Stimulated activated CD4-positive, alpha-beta T cell treated with anti-CD3 and anti-CD28 coated beads, Interleukin-15, amount 100 ng/mL, for 24 hours (primary cell): ENCODE measurements at regions not wholly inside any gene's neighbourhood (a gene's known extent, or its start where the extent isn't known, plus 50 kb on each side); places are given as distances from the start of the nearest gene placed in this dataset.

ENCODE experiments used
- DNase-seq: peaks from one replicate; pipeline ENCODE4 v3.0.0-alpha.2; 2020

DNA sequence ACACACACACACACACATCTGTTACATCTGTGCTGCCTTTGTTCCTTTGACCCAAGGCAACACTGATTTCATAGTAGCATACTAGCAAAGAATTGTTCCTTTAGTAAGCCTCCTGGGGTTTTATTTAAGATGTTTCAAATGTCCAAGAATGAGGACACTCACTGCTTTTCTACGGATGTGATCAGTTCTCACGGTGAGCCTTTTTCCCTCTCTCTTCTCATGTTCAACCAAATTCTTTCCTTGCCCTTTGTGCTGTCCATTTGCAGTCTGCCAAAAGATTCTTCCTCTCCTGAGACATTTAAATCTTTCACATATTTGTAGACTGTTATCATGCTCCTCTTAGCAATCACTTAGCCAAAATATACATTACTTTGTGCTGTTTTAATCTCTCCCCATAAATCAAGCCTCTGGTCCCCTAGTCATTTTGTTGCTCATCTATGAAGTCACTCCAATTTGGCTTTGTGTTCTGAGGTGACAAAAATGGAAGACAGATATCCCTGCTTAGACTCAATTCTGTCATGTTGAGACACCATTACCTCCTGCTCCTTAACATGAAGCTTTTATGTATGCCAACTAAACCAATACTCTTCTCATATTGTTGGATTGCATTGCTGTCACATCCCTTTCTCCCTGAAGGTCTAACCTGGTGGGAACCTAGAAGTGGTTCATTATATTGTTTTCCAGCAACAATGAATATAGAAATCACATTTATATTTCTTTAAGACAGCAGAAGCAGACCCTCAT lies 1605.3 kb upstream of the ACVR2A start:
- no peak for DNase-seq

GRCh38 chr2:146238254-146238966 lies 1606.4 kb upstream of the ACVR2A start:
- DNase-seq: no peak

DNA sequence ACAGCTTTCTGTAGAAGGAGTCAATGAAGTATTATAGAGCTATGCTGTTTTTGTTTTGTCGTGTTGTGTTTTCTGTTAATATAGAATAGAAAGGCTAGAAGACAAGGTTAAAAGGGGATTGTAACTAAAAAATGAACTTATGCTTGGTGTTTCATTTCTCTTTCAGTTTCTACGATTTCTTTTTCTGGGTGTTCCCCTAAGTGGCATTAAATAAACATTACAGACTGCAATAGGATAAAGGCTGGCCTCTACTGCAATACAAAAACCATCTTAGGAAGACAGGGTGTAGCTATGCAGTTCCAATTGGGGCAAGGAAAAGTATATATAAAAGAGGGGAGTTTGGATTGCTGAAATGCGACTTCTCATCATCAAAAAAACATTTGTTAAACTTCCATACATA lies 1609.7 kb upstream of the ACVR2A start:
- DNase-seq: no peak

GRCh38 chr2:146229508-146230155 lies 1615.2 kb upstream of the ACVR2A start:
- DNase-seq: no peak

DNA sequence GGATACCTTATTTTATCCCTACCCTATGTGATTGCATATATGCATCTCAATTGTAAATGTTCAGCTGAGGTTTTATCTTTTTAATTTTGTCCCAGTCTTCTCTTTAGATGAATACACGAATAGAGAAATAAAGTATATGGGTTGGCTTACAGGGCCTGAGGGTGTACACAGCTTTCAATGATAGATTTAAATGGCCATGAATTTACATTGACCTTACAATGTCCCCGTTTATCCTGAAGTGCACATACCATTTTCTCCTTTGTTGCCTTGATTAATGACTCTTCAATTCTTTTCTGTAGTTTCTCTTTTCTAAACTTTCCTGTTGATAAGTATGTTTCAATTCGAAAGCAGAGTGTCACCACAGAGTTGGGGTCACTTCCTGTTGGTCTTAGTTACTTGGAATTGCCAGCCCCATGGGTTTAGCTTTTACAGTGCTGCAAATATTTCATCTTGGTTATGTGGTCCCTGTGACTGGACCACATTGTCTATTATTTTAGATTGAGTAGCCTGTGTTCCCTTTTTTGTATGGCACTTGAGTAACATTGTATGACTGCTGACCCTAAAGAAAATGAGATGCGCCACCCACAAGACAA lies 1616.3 kb upstream of the ACVR2A start:
- DNase-seq: no peak

DNA sequence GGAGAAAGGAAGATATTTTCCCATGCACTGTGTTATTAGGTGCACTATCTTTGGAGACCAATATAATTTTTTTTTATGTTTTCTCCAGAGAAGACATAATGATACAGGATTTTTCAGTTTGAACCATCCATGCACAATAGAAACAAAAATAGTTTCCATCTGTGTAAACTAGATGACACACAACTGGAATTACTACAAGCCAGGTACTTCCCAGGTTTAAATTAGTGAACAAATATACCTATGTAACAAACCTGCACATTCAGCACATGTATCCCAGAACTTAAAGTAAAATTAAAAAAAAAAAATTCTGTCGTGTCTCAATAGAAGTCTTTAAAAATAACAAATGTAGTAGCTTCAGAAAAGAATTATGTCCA lies 1616.8 kb upstream of the ACVR2A start:
- no peak for DNase-seq

DNA sequence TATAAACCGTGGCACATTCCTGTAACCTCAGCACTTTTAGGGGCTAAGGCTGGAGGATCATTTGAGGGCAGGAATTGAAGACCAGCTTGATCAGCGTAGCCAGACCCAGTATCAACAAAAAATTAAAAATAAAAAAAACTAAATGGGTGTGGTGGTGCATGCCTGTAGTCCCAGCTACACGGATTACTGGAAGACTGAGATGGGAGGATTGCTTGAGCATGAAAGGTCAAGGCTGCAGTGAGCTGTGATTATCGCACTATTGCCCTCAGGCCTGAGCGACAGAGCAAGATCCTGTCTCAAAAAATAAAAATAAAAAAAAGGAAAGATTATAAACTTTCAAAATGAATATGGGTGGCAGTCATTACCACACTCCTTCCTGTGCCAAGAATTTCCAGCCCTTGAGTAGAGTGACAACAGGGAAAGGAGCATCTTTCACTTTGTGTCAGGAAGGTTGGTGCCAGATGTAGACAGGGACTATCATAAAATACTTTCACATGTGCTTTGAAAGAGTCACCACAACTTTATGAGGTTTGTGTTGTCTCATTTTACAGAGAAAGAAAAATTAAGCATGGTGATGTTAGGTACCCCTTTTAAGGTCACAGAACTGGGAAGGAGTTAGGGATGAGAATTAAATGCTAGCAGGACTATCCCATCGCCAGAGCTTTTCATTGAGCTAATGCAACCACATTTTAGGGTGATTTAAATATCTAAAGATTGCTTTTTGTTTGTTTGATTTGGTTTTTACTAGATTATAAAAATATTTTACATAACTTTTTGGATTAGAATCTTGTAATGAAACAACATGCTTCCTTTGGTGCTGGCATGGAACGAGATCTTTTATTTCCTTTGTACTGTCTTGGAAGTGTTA lies 1617.4 kb upstream of the ACVR2A start:
- no peak for DNase-seq

DNA sequence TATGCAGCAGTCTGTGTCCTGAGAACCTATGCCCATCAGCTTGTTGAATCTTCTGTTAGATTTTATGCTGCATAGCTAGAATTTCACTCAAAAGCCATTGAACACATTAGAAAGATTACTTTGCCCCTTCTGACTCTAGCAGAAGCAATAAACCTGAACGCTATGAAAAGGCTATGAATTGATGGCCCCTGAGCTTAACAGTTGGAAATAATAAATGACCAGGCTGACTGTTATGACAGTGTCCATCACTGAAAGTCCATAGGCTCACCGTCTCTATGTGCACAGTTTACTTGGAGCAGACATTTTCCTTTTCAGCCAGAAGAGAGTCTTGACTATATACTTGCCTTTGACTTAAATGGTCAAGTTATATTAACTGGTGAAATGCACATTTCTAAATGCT lies 1618.8 kb upstream of the ACVR2A start:
- DNase-seq: no peak

GRCh38 chr2:146221826-146222225 lies 1623.0 kb upstream of the ACVR2A start:
- DNase-seq: no peak

DNA sequence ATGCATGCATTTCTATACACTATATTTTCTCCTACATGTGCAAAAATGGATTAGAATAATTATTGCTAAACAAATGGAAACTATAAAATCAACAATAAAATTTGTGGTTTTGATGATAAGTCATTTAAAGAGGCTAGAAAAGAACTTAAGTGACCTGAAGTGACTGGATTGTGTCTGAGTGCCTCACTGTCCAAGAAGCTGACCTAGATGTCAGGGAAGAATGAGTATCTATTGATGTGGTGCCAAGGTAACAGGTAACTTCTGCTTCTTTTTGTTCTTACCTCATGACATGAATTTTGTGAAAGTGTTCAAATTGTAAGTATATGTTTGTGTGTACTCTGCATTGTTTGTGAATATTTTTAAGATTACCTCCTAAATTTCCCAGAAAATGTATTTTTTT lies 1623.9 kb upstream of the ACVR2A start:
- DNase-seq: no peak

GRCh38 chr2:146214394-146214929 lies 1630.4 kb upstream of the ACVR2A start:
- no peak for DNase-seq

GRCh38 chr2:146213674-146214073 lies 1631.2 kb upstream of the ACVR2A start:
- DNase-seq: no peak

DNA sequence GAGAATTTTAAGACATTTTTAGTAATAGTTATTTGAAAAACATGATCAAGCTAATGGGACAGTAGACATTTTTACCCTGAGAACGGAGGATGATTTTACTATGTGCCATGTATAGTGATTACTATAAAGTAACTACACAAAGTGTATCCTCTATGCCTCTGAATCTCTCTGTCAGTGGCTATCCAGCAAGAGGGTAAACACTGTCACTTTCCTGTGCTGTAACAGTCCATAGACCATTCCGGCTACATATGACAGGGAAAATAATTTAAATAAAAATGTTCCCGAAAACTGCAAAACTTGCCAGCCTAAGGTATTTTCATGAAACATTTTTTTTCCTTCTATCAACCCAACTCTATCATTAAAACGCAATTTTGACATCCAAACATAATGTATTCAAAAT lies 1632.2 kb upstream of the ACVR2A start:
- no peak for DNase-seq

- DNase-seq: no peak
Observed at GRCh38 chr2:146209842-146210275, 1635.0 kb upstream of the ACVR2A start.

DNA sequence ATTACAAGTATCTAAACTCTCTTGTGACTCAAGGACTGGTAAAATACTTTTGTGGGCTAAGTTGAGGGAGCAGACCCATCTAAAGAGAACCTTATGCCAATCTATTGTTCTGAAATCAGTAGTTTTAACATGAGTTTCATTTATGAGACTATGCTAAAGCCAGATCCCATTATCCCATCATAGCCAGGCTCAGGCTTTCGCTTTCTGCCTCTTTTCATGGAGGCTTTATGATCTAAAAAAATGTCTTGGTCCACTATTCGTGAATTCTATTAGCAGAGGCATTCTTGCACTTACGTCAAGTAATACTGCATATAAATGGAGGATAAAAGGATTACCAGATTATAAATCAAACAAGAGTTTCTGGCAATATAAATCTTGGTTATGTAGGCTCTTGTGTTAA lies 1636.9 kb upstream of the ACVR2A start:
- no peak for DNase-seq

DNA sequence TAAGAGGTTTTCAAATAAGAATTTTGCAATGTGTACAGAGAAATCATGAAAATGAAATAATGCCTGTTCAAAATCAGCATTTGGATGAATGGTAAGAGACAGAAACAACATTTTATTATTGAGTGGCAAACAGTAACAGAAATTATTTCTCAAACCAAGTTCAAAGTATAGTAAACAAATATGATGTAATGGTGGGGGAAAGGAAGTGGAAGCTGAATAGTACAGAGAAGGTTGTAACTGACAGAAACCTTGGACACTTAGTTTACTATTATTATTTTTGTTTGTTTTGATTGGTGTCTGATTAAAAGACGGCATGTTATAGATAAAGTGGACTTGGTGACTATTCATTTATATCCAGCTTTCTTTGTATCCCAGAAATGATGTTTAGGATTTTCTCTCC lies 1637.4 kb upstream of the ACVR2A start:
- no peak for DNase-seq

DNA sequence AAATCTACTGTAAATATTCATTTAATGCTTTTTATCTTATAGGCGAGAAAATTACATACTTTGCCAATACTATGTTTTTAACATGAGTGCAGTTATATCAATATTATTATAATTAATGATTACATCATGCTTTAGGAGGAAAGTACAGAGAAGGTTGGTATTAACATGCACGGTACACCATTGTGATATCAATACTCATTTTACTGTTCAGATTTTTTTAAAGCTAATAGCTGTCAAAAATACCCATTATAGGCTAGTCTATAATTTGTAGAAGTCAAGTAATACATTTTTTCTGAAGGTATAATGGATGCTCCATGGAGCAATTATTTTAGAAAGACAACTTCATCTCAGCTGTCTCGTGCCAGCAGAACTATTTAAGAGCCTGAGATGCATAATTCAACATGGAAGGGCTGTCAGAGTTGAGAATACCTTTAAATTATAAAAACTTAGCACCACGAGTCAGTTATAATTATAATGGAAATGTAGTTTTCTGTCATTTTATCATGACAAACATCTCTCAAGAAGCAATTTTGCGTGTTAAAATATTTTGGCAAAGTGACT lies 1641.7 kb upstream of the ACVR2A start:
- no peak for DNase-seq

GRCh38 chr2:146193619-146194018 lies 1651.2 kb upstream of the ACVR2A start:
- DNase-seq: no peak

DNA sequence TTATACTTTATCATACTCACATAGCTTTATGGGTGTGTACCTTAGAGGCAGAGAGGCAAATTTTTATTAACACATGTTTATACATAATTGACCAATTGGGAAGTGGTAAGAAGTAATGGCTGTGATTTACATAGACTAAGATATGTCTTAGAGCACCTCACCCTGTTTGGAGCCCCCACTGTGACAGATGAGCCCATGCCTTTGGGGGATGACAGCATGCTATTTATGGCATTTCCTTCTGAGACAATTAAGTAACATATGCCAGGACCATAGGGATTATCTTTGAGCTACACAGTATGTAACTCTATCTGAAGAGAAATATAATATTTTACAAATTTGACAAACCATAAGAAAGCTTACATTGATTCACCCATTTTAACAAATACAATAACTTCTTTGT lies 1655.3 kb upstream of the ACVR2A start:
- DNase-seq: no peak

DNA sequence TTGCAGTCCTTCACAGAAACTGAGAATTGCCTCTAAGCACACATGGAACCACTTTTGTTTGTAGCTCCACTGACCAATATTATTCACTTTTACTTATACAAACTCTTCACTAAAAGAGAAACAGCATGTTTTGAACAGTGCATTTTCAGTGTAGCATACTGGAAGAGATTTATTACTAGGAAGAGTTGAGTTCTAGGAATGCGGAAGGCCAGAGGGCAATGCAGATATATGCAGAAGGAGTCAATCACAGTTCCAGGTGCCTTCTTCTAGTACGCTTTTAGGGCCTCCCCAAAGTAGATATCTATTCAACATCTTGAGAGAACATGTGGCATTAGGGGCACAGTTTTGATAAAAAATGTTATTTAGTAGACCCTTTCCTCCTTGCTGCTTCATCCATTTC lies 1654.0 kb upstream of the ZEB2 start:
- DNase-seq: no peak

GRCh38 chr2:146161256-146161882 lies 1641.5 kb upstream of the ZEB2 start:
- no peak for DNase-seq
